Colonic mucosa (tissue), 4 donors: ENCODE measurements at regions not wholly inside any gene's neighbourhood (a gene's known extent, or its start where the extent isn't known, plus 50 kb on each side); places are given as distances from the start of the nearest gene placed in this dataset.
"Not testable (repeated sequence)": the region's sequence is repeated elsewhere in the genome, so short reads cannot be mapped to it uniquely, and the experiment has no call there.

Experiments used
- DNase-seq: peaks from one replicate; pipeline ENCODE4 v3.0.0-alpha.2; 2020
- H3K27ac ChIP-seq: fragments of 200-600 bp; one replicate; pipeline ENCODE4 v1.8.0; 2021
- H3K27me3 ChIP-seq: fragments of 200-600 bp; one replicate; pipeline ENCODE4 v1.8.0; 2021
- H3K36me3 ChIP-seq: fragments of 200-600 bp; one replicate; pipeline ENCODE4 v1.8.0; 2021
- H3K4me1 ChIP-seq: fragments of 200-600 bp; one replicate; pipeline ENCODE4 v1.8.0; 2021; ENCODE audit warnings: mild to moderate bottlenecking
- H3K4me3 ChIP-seq: fragments of 200-600 bp; one replicate; pipeline ENCODE4 v1.8.0; 2021
- H3K9ac ChIP-seq, 2 donors: one replicate each; pipeline ENCODE4 v1.7.0; 2013; ENCODE audit warnings: control low read depth in 2 of 2, low read depth in 2 of 2, low read length in 2 of 2
- H3K9me3 ChIP-seq: fragments of 200-600 bp; one replicate; pipeline ENCODE4 v1.8.0; 2021
- CTCF ChIP-seq: fragments of 200-600 bp; IDR thresholded peaks from one replicate; pipeline ENCODE4 v1.8.0; 2022; ENCODE audit warnings: antibody characterized with exemption, mild to moderate bottlenecking
- intact Hi-C: fragments of 100-400 bp; cut with DNase I; formaldehyde crosslinking; loops from one replicate; pipeline ENCODE4 v1.14.1; 2022
- donor health status: healthy.
- donor health status: DM: no; HTN: no; CAD: no.
- donor health status: DM: no; HTN: no; CAD: no.

DNA sequence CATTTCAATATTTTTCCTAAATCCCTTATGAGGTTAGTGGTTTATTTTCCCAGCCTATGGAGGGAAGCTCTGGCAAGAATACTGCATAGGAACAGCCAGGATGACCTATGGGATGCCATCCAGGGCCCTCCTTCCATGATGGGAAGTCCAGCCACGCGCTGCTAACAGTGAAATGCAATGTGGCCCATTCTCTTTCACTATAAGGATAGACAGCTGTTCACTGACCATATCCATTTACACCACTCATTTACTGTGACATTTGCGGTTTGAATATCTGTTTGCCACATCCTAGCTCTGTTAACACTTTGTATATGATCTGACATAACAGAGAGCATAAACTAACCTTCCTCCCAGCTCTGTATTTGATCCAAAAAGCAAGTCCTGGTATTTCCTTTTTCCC is 471.7 kb downstream of the CBLN4 start:
- Histone ChIP-seq H3K9ac (no peak overlapping the region), H3K4me3 (no peak overlapping the region), H3K27ac (no peak overlapping the region), H3K36me3 (no peaks in the 10 kb centered on the region), H3K4me1 (no peaks in the 10 kb centered on the region), H3K27me3 (no peaks in the 10 kb centered on the region), H3K9me3 (no peaks in the 10 kb centered on the region)
- TF ChIP-seq CTCF, result no peak
- no peak for DNase-seq
- intact Hi-C loops, result no loop called here

DNA sequence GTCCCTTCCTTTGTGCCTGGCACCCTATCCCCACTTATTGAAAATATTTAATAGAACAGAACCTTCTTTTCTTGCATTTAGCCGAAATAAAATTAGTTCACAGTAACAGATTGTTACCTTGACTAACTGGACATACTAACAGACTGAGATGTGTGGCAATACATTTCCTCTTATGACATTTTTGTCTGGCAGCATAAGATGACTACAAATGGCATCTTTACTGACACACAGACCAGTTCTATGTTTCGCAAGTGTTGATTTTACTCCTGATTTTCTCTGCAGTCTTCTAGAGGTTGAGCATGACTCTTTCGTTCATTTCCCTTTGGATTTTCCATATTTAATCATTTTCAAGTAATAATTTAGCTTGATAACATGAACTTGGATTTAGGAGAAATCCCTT is 474.6 kb downstream of the CBLN4 start:
- no peaks in the 10 kb centered on the region for H3K27me3 ChIP-seq
- no peak overlapping the region for H3K9ac ChIP-seq
- intact Hi-C loops, result no loop called here
- no peaks in the 10 kb centered on the region for H3K4me1 ChIP-seq
- no peak overlapping the region for H3K27ac ChIP-seq
- H3K4me3 ChIP-seq, result no peak overlapping the region
- no peak for TF ChIP-seq CTCF
- no peaks in the 10 kb centered on the region for H3K36me3 ChIP-seq
- no peaks in the 10 kb centered on the region for H3K9me3 ChIP-seq
- no peak for DNase-seq

- Histone ChIP-seq H3K27ac (no peak overlapping the region), H3K36me3 (no peaks in the 10 kb centered on the region), H3K4me3 (no peak overlapping the region), H3K4me1 (no peaks in the 10 kb centered on the region), H3K9me3 (no peaks in the 10 kb centered on the region), H3K9ac (no peak overlapping the region), H3K27me3 (no peaks in the 10 kb centered on the region)
- DNase-seq, result no peak
- intact Hi-C loops, result no loop called here
- TF ChIP-seq CTCF, result no peak
Observed at GRCh38 chr20:55528482-55528881, 476.8 kb downstream of the CBLN4 start.

DNA sequence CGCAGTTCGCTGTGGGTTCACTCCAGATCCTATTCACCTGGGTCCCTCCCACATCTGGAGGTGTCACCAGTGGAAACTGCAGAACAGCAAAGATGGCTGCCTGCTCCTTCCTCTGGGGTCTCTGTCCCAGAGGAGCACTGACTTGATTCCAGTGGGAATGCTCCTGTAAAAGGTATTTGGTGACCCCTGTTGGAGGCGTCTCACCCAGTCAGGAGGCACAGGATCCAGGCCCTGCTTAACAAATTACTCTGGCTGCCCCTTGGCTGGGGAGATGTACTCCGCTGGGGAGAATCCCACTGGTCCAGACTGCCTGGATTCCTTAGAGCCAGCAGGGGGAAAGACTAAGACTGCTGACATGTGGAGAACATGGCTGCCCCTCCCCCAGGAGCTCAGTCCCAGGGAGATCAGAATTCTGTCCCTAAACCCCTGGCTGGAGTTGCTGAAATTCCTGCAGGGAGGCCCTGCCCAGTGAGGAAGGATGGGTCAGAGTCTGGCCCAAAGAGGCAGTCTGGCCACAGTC is 483.0 kb downstream of the CBLN4 start:
- TF ChIP-seq CTCF, result no peak
- no peaks in the 10 kb centered on the region for H3K9me3 ChIP-seq
- intact Hi-C loops, result no loop called here
- no peaks in the 10 kb centered on the region for H3K36me3 ChIP-seq
- no peak for DNase-seq
- H3K4me3 ChIP-seq, result no peak overlapping the region
- no peaks in the 10 kb centered on the region for H3K27me3 ChIP-seq
- H3K27ac ChIP-seq, result no peak overlapping the region
- H3K9ac ChIP-seq, result no peak overlapping the region
- no peaks in the 10 kb centered on the region for H3K4me1 ChIP-seq

GRCh38 chr20:55517584-55517983 is 487.7 kb downstream of the CBLN4 start:
- intact Hi-C loops, H3K4me3 ChIP-seq, DNase-seq, H3K9me3 ChIP-seq, H3K27me3 ChIP-seq, H3K36me3 ChIP-seq, H3K4me1 ChIP-seq, H3K27ac ChIP-seq, H3K9ac ChIP-seq: not testable (repeated sequence)

- intact Hi-C loops, result no loop called here
- H3K36me3 ChIP-seq, result no peaks in the 10 kb centered on the region
- H3K4me1 ChIP-seq, result no peaks in the 10 kb centered on the region
- H3K27me3 ChIP-seq, result no peaks in the 10 kb centered on the region
- H3K9ac ChIP-seq, result no peak overlapping the region
- H3K4me3 ChIP-seq, result no peak overlapping the region
- no peak overlapping the region for H3K27ac ChIP-seq
- DNase-seq, result no peak
- no peak for TF ChIP-seq CTCF
- H3K9me3 ChIP-seq, result no peaks in the 10 kb centered on the region
Observed at GRCh38 chr20:55515832-55516231, 489.5 kb downstream of the CBLN4 start.
